H1 (cell line): ENCODE measurements at regions not wholly inside any gene's neighbourhood (a gene's known extent, or its start where the extent isn't known, plus 50 kb on each side); places are given as distances from the start of the nearest gene placed in this dataset.

Experiments
- CTCF ChIA-PET: fragments of 300-600 bp; sonication (Branson Sonifier 250); formaldehyde crosslinking; loops from one replicate; lab custom pipeline; 2021; ENCODE audit not compliant: partially characterized antibody; lab: Charles Lee
- POLR2A ChIA-PET: fragments of 300-600 bp; sonication (Branson Sonifier 250); formaldehyde crosslinking; loops from one replicate; lab custom pipeline; 2021; ENCODE audit warnings: inconsistent platforms; ENCODE audit not compliant: partially characterized antibody; lab: Charles Lee
- DNase-seq, 2 experiments: peaks; one replicate each; pipeline versions ENCODE4 v3.0.0 to v3.0.0-alpha.2; 2010 to 2022; ENCODE audit warnings: low spot score in 2 of 2, low read depth in 1 of 2, mixed read lengths in 1 of 2
- FAIRE-seq: peaks from 2 replicates; lab custom pipeline; 2011; peaks lifted over from hg19 to GRCh38; lab: Jason Lieb, UNC
- H2AFZ ChIP-seq: 2 replicates; pipeline ENCODE4 v1.8.1; 2012; ENCODE audit warnings: low read length, inconsistent platforms
- H2AK5ac ChIP-seq: 2 replicates; pipeline ENCODE4 v1.6.1; 2013; ENCODE audit warnings: low read depth, low read length
- H2BK120ac ChIP-seq: replicated peaks from 2 replicates; pipeline ENCODE3; 2013; ENCODE audit warnings: low read depth, low read length, inconsistent platforms
- H2BK12ac ChIP-seq: 2 replicates; pipeline ENCODE4 v1.6.1; 2013; ENCODE audit warnings: low read depth, low read length
- H2BK15ac ChIP-seq: 2 replicates; pipeline ENCODE4 v1.6.1; 2013; ENCODE audit warnings: low read length
- H2BK20ac ChIP-seq: 2 replicates; pipeline ENCODE4 v1.6.1; 2013; ENCODE audit warnings: low read length
- H2BK5ac ChIP-seq: 2 replicates; pipeline ENCODE4 v1.6.1; 2013; ENCODE audit warnings: low read depth, low read length
- H3K14ac ChIP-seq: 2 replicates; pipeline ENCODE4 v1.6.1; 2013; ENCODE audit warnings: inconsistent platforms; ENCODE audit not compliant: insufficient read length
- H3K18ac ChIP-seq: 2 replicates; pipeline ENCODE4 v1.6.1; 2013; ENCODE audit warnings: low read length; ENCODE audit errors: extremely low read depth
- H3K23ac ChIP-seq: 2 replicates; pipeline ENCODE4 v1.6.1; 2013; ENCODE audit warnings: inconsistent platforms; ENCODE audit not compliant: insufficient read length
- H3K23me2 ChIP-seq: 2 replicates; pipeline ENCODE4 v1.6.1; 2013; ENCODE audit warnings: low read depth, low read length
- H3K27ac ChIP-seq: 2 replicates; pipeline ENCODE4 v1.6.1; 2011; ENCODE audit warnings: low read depth, low read length, inconsistent platforms
- H3K27me3 ChIP-seq, 4 experiments: replicated peaks in 1 of 4; 1 replicate in 1 of 4; 2 replicates in 3 of 4; pipeline versions ENCODE4 v1.6.1 to v1.8.1; 2011 to 2013; ENCODE audit warnings: low read length in 3 of 4, mild to moderate bottlenecking in 3 of 4, inconsistent platforms in 2 of 4, mixed read lengths in 2 of 4, moderate library complexity in 1 of 4; ENCODE audit not compliant: control insufficient read depth in 3 of 4, insufficient read depth in 3 of 4; ENCODE audit errors: extremely low read depth in 1 of 4
- H3K36me3 ChIP-seq, 4 experiments: 2 replicates each; pipeline versions ENCODE4 v1.6.1 to v1.8.1; 2011 to 2013; ENCODE audit warnings: mild to moderate bottlenecking in 4 of 4, low read length in 3 of 4, moderate library complexity in 2 of 4, control low read depth in 1 of 4, inconsistent platforms in 1 of 4; ENCODE audit not compliant: insufficient read depth in 4 of 4, control insufficient read depth in 2 of 4
- H3K4ac ChIP-seq: replicated peaks from 2 replicates; pipeline ENCODE3; 2013; ENCODE audit warnings: low read length, low read depth, mixed read lengths, inconsistent platforms; ENCODE audit not compliant: insufficient read length
- H3K4me1 ChIP-seq, 4 experiments: replicated peaks in 1 of 4; 1 replicate in 1 of 4; 2 replicates in 3 of 4; pipeline versions ENCODE4 v1.6.1 to v1.8.1; 2011 to 2013; ENCODE audit warnings: low read length in 3 of 4, inconsistent platforms in 2 of 4, mixed read lengths in 1 of 4; ENCODE audit not compliant: insufficient read depth in 4 of 4, control insufficient read depth in 3 of 4
- H3K4me2 ChIP-seq, 2 experiments: 2 replicates each; pipeline versions ENCODE4 v1.6.1 to v1.8.1; 2011 to 2013; ENCODE audit warnings: low read depth in 2 of 2, low read length in 2 of 2, control low read depth in 1 of 2, inconsistent platforms in 1 of 2, mild to moderate bottlenecking in 1 of 2; ENCODE audit not compliant: insufficient read depth in 1 of 2
- H3K4me3 ChIP-seq, 4 experiments: fragments of 200-600, 300-600 bp in 1 of 4; sonication (generic), shearing (Covaris generic), sonication (Bioruptor Twin) in 1 of 4; 2 replicates each; pipeline versions ENCODE4 v1.5.1 to v1.8.1; 2011 to 2016; ENCODE audit warnings: low read length in 4 of 4, low read depth in 3 of 4, control low read depth in 2 of 4, inconsistent platforms in 2 of 4, mild to moderate bottlenecking in 2 of 4, mixed read lengths in 1 of 4, moderate library complexity in 1 of 4; ENCODE audit not compliant: insufficient read depth in 2 of 4; ENCODE audit errors: extremely low read depth in 1 of 4
- H3K56ac ChIP-seq: replicated peaks from 2 replicates; pipeline ENCODE3; 2013; ENCODE audit warnings: low read depth, mild to moderate bottlenecking, mixed read lengths, low read length, inconsistent platforms; ENCODE audit not compliant: insufficient read length
- H3K79me1 ChIP-seq: 2 replicates; pipeline ENCODE4 v1.6.1; 2013; ENCODE audit warnings: low read depth, low read length, control low read depth
- H3K79me2 ChIP-seq, 2 experiments: 2 replicates each; pipeline versions ENCODE4 v1.6.1 to v1.8.1; 2012 to 2013; ENCODE audit warnings: low read length in 2 of 2, mild to moderate bottlenecking in 2 of 2, inconsistent platforms in 1 of 2; ENCODE audit not compliant: insufficient read depth in 2 of 2, control insufficient read depth in 1 of 2
- H3K9ac ChIP-seq, 4 experiments: replicated peaks in 1 of 4; 1 replicate in 1 of 4; 2 replicates in 3 of 4; pipeline versions ENCODE4 v1.6.1 to v1.8.1; 2011 to 2013; ENCODE audit warnings: low read depth in 3 of 4, low read length in 3 of 4, control low read depth in 2 of 4, mild to moderate bottlenecking in 2 of 4, moderate library complexity in 2 of 4, inconsistent platforms in 1 of 4; ENCODE audit errors: extremely low read depth in 1 of 4
- H3K9me3 ChIP-seq, 2 experiments: 2 replicates each; pipeline versions ENCODE4 v1.6.1 to v1.8.1; 2012 to 2013; ENCODE audit warnings: mild to moderate bottlenecking in 2 of 2, moderate library complexity in 2 of 2, control low read depth in 1 of 2, inconsistent platforms in 1 of 2, low read depth in 1 of 2, low read length in 1 of 2, mixed read lengths in 1 of 2; ENCODE audit not compliant: insufficient read depth in 2 of 2
- H4K20me1 ChIP-seq, 2 experiments: replicated peaks in 1 of 2; 2 replicates each; pipeline versions ENCODE3 to v1.8.1; 2011 to 2013; ENCODE audit warnings: inconsistent platforms in 2 of 2, low read length in 2 of 2, mild to moderate bottlenecking in 1 of 2; ENCODE audit not compliant: insufficient read depth in 2 of 2, control insufficient read depth in 1 of 2
- H4K5ac ChIP-seq: 2 replicates; pipeline ENCODE4 v1.6.1; 2013; ENCODE audit warnings: low read length, low read depth, mixed read lengths, inconsistent platforms; ENCODE audit not compliant: insufficient read length
- H4K8ac ChIP-seq: 2 replicates; pipeline ENCODE4 v1.8.0; 2013; ENCODE audit warnings: mild to moderate bottlenecking, moderate library complexity, low read length, inconsistent platforms; ENCODE audit not compliant: insufficient read depth; ENCODE audit errors: extremely low read depth
- H4K91ac ChIP-seq: replicated peaks from 2 replicates; pipeline ENCODE3; 2013; ENCODE audit warnings: low read length, mixed read lengths, inconsistent platforms; ENCODE audit not compliant: insufficient read length
- ASH2L ChIP-seq: fragments of 200-600, 300-600 bp; sonication (generic); IDR thresholded peaks from one replicate; pipeline ENCODE4 v1.7.1; 2017; ENCODE audit warnings: low read length
- CBX5 ChIP-seq: fragments of 300-800, 300-1000 bp; sonication (generic); IDR thresholded peaks from 2 replicates; pipeline ENCODE4 v1.7.1; 2016; ENCODE audit warnings: antibody characterized with exemption, low read length, low read depth
- GTF2F1 ChIP-seq: IDR thresholded peaks from 2 replicates; pipeline ENCODE4 v1.6.1; 2012; ENCODE audit warnings: low read depth, low read length, improper control_type of control experiment, borderline replicate concordance
- HDAC2 ChIP-seq, 2 experiments: fragments of 300-600 bp in 1 of 2; sonication (generic) in 1 of 2; IDR thresholded peaks; 2 replicates each; pipeline ENCODE4 v1.6.1; 2011 to 2012; ENCODE audit warnings: low read depth in 2 of 2, low read length in 2 of 2, mild to moderate bottlenecking in 2 of 2, moderate library complexity in 2 of 2, borderline replicate concordance in 1 of 2, inconsistent platforms in 1 of 2
- JUN ChIP-seq: IDR thresholded peaks from 2 replicates; pipeline ENCODE4 v1.6.1; 2011; ENCODE audit warnings: low read depth, mild to moderate bottlenecking, improper control_type of control experiment, low read length
- JUND ChIP-seq: IDR thresholded peaks from 2 replicates; pipeline ENCODE4 v1.6.1; 2011; ENCODE audit warnings: mild to moderate bottlenecking, improper control_type of control experiment, low read length
- KDM4A ChIP-seq: IDR thresholded peaks from one replicate; pipeline ENCODE4 v1.7.1; 2012; ENCODE audit warnings: low read depth, mild to moderate bottlenecking, moderate library complexity, low read length, inconsistent platforms; ENCODE audit not compliant: severe bottlenecking
- MAFK ChIP-seq: IDR thresholded peaks from 2 replicates; pipeline ENCODE4 v1.6.1; 2012; ENCODE audit warnings: low read depth, mild to moderate bottlenecking, improper control_type of control experiment, low read length
- NANOG ChIP-seq: IDR thresholded peaks from 2 replicates; pipeline ENCODE4 v1.6.1; 2011; ENCODE audit warnings: low read length, low read depth, mild to moderate bottlenecking, inconsistent platforms; ENCODE audit not compliant: insufficient read depth, poor library complexity, severe bottlenecking
- RXRA ChIP-seq: IDR thresholded peaks from 2 replicates; pipeline ENCODE4 v1.6.1; 2011; ENCODE audit warnings: low read depth, mild to moderate bottlenecking, low read length, moderate library complexity; ENCODE audit not compliant: insufficient read depth
- SIRT6 ChIP-seq: IDR thresholded peaks from one replicate; pipeline ENCODE4 v1.7.1; 2012; ENCODE audit warnings: low read length, inconsistent platforms
- TAF1 ChIP-seq: IDR thresholded peaks from 2 replicates; pipeline ENCODE4 v1.6.1; 2011; ENCODE audit warnings: mild to moderate bottlenecking, low read depth, low read length
- TAF7 ChIP-seq: optimal IDR thresholded peaks from 2 replicates; pipeline ENCODE3; 2011; ENCODE audit warnings: low read depth, mild to moderate bottlenecking, inconsistent platforms, low read length, moderate library complexity, borderline replicate concordance
- ZNF274 ChIP-seq: IDR thresholded peaks from 2 replicates; pipeline ENCODE4 v1.7.0; 2012; ENCODE audit warnings: low read length, borderline replicate concordance; ENCODE audit errors: extremely low read depth
- WGBS, 2 experiments: shearing (Covaris generic) in 1 of 2; methylation state at CpG; one replicate each; pipeline versions ENCODE4 v1.1.6 to v1.1.7; 2013 to 2015; ENCODE audit warnings: low lambda C conversion rate in 2 of 2, mixed read lengths in 2 of 2, inconsistent platforms in 1 of 2, low coverage in 1 of 2, missing lambda C conversion rate in 1 of 2; ENCODE audit not compliant: insufficient replicate concordance in 2 of 2, insufficient coverage in 1 of 2, insufficient read length in 1 of 2; ENCODE audit errors: extremely low coverage in 1 of 2, missing lambda C conversion rate in 1 of 2; 5-methylcytosine and 5-hydroxymethylcytosine counted together

DNA sequence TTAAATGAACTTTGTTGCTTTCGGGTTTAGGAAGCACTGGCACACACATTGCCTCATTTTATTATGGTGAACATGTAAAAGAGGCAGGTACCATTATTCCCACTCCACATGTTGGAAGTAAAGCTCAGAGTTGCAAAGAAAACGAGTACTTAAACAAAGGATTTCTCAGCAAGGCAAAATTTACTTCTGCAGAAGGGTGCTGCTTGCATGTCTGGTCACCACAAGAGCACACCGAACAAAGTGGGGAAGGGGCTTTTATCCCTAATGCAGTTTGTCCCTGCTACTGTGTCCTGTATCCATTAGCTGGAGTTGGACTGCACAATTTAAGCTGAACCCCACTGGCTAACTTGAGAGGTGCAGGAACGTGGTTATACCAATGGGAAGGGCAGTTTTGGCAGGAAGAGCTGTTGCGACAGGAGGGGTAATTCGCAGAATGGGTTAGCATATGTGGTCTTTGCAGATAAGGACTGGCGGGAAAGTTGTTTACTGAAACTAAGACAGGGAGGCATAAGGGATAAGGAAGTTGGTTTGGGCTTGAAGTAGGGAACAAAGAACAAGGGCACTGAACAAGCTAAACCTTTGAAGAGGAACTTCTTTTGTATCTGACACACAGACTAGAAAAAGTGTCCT lies 545.5 kb downstream of the UQCRFS1 start:
- no peak for FAIRE-seq
- H3K79me1 ChIP-seq = no peaks in the 10 kb centered on the region
- CTCF ChIA-PET = interaction anchor here (1.0 to 1.5 kb wide), 5 partner anchors 11 to 48 kb away, joined by 3 to 4 read pairs (median 3); no protein-coding TSS in a partner anchor
- TF ChIP-seq TAF7 = no peak
- TF ChIP-seq JUN = no peak
- no peak for TF ChIP-seq KDM4A
- no peak for TF ChIP-seq MAFK
- no peak for TF ChIP-seq TAF1
- no peak for TF ChIP-seq JUND
- no peak for TF ChIP-seq ASH2L
- TF ChIP-seq SIRT6 = no peak
- TF ChIP-seq RXRA = no peak
- TF ChIP-seq ZNF274 = no peak
- TF ChIP-seq HDAC2 (IDR thresholded peaks at IDR 0.05; ENCODE audit: borderline replicate concordance in 1 of 2, low read depth in 2 of 2, low read length in 2 of 2) = no peak
- no peak for TF ChIP-seq GTF2F1
- TF ChIP-seq CBX5 = no peak
- TF ChIP-seq NANOG = no peak

More for the DNA sequence above, 545.5 kb downstream of the UQCRFS1 start:
- no peak for DNase-seq
- Histone ChIP-seq H3K27ac (no peak overlapping the region), H3K23me2 (no peaks in the 10 kb centered on the region), H2BK15ac (no peak overlapping the region), H2BK12ac (no peak overlapping the region), H4K91ac (no peak overlapping the region), H3K27me3 (no peaks in the 10 kb centered on the region), H4K5ac (no peak overlapping the region), H3K14ac (no peak overlapping the region), H2BK20ac (no peak overlapping the region), H3K4me2 (no peak overlapping the region), H2AFZ (no peak overlapping the region), H2AK5ac (no peak overlapping the region), H3K9me3 (no peaks in the 10 kb centered on the region), H3K4ac (no peak overlapping the region), H4K20me1 (no peaks in the 10 kb centered on the region), H3K23ac (no peak overlapping the region), H3K56ac (no peak overlapping the region), H2BK5ac (no peak overlapping the region), H3K4me3 (no peak overlapping the region), H2BK120ac (no peak overlapping the region), H3K9ac (no peak overlapping the region), H3K4me1 (no peaks in the 10 kb centered on the region), H4K8ac (no peak overlapping the region), H3K79me2 (no peaks in the 10 kb centered on the region), H3K36me3 (no peaks in the 10 kb centered on the region), H3K18ac (no peak overlapping the region)
- WGBS, 2 experiments = 91% methylated on average over 7 of the region's 7 CpGs; no CpG with 5 or more reads in 1 of the 2 experiments
- POLR2A ChIA-PET = interaction anchor here (1.4 kb wide), 1 partner anchor 19 kb away, joined by 3 read pairs; no protein-coding TSS in a partner anchor
